ENCODE measurements at regions not wholly inside any gene's neighbourhood (a gene's known extent, or its start where the extent isn't known, plus 50 kb on each side); places are given as distances from the start of the nearest gene placed in this dataset.

DNA sequence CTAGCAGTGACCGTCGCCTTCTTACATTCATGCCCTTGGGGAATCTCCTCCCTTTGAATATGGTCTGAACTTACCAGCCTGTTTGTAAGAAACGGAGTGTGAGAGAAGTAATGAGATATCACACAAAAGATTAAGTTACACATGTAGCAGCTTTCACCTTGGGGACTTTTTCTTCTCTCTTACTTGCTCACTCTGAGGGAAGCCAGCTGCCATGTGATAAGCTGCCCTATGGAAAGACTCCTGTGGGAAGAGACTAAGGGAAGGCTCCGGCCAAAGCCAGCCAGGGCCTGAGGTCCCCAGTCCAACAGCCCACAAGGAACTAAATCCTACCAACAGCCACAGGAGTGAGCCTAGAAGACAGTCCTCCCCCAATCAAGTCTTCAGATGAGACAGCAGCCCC, 190.4 kb upstream of the TSC22D2 start (continued):
- no peak for TF ChIP-seq RNF2 (IDR thresholded peaks at IDR 0.05; ENCODE audit: borderline replicate concordance, low read depth, low read length, missing control alignments, poor library complexity, severe bottlenecking)
- no peak for TF ChIP-seq SP1 (IDR thresholded peaks at IDR 0.05; ENCODE audit: low read depth, low read length)
- TF ChIP-seq SRF (IDR thresholded peaks at IDR 0.05; ENCODE audit: low read depth, low read length) = no peak
